Colon (tissue), 2 donors: ENCODE measurements at regions not wholly inside any gene's neighbourhood (a gene's known extent, or its start where the extent isn't known, plus 50 kb on each side); places are given as distances from the start of the nearest gene placed in this dataset.

Source experiments
- FAIRE-seq: peaks from 2 replicates; lab custom pipeline; 2012; peaks lifted over from hg19 to GRCh38; lab: Jason Lieb, UNC
- donor health status: control.
- donor health status: control.

- FAIRE-seq, result no peak
Observed at GRCh38 chr4:90007494-90008167, 113.0 kb downstream of the MMRN1 start.

DNA sequence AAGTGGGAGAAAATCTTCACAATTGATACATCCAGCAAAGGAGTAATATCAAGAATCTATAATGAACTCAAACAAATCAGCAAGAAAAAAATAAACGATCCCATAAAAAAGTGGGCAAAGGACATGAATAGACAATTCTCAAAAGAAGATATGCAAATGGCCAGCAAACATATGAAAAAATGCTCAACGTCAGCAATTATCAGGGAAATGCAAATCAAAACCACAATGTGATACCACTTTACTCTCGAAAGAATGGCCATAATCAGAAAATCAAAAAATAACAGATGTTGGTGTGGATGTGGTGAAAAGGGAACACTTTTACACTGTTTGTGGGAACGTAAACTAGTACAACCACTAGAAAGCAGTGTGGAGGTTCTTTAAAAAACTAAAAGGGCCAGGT, 114.3 kb upstream of the CCSER1 start:
- no peak for FAIRE-seq

GRCh38 chr4:90024519-90024918, 102.7 kb upstream of the CCSER1 start:
- no peak for FAIRE-seq

DNA sequence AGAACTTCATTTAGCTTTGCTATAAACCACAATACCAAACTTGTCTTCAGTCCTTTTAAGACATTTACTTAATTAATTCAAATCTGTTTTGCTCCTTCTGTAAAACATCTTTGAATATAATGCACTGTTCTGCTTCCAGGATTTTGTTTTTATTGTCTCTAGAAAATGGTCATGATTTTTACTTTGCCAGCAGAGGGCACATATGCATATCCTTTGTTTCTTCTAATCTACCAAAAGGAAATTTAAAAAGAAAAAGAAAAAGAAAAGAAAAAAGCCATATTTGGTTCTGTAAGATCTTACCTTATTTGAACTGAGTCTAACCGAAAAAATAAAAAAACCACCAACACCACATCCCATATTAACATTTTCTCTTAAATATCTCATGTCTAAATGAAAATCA, 101.9 kb upstream of the CCSER1 start:
- FAIRE-seq, result peak; percentile 38

- no peak for FAIRE-seq
Observed at GRCh38 chr4:90027565-90027964, 99.6 kb upstream of the CCSER1 start.

- FAIRE-seq, result no peak
Observed at GRCh38 chr4:90028460-90028859, 98.7 kb upstream of the CCSER1 start.

DNA sequence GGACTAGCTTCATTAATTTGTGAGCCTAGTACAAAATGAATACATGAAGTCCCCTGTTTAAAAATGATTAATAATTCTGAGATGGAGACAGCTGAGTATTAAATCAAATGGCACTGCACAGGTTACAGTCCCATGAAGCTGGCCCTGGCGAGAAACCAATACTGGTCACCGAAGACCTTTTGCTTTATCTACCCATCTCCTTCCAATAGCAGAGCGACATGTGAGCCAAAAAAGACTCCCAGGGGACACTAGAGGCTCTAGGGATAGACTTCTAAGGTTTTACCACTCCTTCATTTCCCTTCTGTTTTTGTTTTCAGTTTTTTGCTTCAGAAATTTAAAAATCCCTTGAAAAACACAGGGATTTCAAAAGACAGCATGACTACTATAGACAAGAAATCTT, 97.0 kb upstream of the CCSER1 start:
- FAIRE-seq, result no peak

- FAIRE-seq, result no peak
Observed at GRCh38 chr4:90030953-90031352, 96.2 kb upstream of the CCSER1 start.

DNA sequence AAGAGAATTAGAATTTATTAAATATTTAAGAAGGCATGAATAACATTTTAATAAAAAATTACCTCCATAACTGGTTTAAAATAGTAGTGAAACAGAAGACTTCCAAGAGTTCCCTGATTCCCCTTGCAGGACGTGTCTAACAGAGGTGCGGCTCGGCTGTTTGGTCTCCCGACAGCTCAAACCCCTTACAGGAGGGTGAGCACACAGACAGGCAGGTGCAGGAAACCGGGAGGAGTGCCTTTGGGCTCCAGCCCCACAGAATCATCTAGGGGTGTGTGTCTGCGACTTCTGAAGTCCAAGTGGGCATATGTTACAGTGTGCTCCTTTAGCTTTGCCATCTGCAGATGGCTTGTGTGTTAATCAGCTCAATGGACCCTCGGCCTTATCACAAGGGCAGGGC, 88.1 kb upstream of the CCSER1 start:
- no peak for FAIRE-seq

DNA sequence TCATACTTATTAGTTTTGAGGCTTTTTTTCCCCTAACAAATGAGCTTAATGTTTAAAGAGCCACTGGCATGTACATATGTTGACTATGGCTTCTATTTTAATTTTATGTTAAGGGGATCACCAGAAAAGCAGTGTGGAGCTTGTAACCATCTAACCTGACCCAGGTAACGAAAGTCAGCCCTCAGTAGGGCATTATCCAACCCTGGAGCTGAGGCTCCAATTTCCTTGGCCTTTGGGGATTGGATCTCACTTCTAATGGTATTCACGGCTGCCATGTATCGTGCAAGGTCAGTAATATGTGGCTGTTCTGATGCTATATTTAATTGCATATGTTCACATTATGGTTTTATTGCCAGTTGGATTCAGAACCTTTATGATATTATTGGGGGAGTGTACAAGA, 75.2 kb upstream of the CCSER1 start:
- no peak for FAIRE-seq

DNA sequence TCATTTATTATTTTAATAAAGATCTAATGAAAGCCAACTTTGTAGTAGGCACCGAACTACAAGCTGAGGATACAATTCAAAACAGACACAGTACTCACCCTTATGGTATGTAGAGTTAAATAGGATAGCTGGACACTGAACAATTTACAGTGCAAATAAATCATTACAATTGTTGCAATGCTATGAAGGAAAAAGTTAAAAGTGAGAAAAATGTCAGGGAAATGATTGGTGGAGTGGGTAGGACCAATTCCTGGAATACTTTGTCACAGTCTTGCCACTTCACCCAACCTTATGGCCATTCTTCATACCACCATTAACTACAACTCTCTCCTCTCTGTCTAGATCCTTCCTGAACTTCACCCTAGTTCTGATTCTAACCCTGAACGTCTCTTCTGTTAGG, 70.1 kb upstream of the CCSER1 start:
- FAIRE-seq, result no peak

DNA sequence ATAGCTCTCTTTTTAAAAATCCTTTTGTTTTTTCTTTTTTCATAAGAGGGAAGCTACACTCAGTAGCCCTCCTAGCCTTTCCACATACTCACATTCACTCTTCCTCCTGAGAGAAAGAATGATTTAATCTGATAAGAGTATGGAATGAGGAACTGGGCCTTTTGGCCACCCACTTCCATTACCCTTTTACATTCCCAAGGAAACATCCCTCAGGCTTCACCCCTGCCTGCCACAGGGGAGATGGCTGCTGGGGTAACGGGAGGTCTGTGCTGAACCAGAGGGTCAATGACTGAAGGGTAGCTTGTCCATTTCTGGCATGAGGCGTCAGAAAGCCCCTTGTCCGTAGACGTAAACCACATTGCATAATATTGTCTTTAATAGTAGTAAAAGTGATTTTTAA, 67.2 kb upstream of the CCSER1 start:
- no peak for FAIRE-seq

DNA sequence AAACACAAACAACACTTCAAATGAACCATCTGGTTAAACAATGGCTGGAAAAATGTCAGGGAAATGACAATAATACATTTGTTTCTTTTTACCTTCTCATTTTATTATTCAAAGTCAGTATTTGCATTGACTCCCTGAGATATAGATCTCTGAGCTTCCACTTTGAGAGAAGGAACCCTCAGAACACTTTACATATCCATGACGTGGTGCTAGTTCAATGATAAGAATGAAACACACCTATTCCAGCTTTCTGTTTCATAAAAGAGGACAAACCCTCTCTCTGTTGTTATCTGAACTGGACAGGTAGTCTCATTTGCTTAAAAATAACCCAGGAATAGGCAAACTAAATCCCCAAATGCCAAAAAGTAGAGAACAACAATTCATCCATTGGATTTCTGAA, 65.3 kb upstream of the CCSER1 start:
- no peak for FAIRE-seq

GRCh38 chr4:90064196-90064595, 63.0 kb upstream of the CCSER1 start:
- FAIRE-seq, result no peak

DNA sequence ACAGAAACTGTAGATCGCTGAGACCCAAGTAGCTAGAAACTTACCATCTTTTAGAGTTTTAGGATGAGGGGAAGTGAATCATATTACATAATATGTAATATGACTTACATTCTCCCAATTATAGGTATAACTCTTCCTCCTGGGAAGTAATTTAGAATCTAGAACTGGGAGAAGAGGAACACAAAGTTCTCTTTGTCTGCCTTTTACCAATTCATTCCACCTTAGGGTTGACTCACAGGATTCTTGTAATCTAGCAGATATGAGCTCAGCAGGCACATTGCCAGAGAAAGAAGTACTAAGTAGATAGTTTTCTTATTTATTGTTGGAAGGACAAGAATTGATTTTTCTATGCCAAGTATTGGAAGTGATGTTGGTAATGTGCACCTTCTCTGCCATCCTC, 58.0 kb upstream of the CCSER1 start:
- no peak for FAIRE-seq

DNA sequence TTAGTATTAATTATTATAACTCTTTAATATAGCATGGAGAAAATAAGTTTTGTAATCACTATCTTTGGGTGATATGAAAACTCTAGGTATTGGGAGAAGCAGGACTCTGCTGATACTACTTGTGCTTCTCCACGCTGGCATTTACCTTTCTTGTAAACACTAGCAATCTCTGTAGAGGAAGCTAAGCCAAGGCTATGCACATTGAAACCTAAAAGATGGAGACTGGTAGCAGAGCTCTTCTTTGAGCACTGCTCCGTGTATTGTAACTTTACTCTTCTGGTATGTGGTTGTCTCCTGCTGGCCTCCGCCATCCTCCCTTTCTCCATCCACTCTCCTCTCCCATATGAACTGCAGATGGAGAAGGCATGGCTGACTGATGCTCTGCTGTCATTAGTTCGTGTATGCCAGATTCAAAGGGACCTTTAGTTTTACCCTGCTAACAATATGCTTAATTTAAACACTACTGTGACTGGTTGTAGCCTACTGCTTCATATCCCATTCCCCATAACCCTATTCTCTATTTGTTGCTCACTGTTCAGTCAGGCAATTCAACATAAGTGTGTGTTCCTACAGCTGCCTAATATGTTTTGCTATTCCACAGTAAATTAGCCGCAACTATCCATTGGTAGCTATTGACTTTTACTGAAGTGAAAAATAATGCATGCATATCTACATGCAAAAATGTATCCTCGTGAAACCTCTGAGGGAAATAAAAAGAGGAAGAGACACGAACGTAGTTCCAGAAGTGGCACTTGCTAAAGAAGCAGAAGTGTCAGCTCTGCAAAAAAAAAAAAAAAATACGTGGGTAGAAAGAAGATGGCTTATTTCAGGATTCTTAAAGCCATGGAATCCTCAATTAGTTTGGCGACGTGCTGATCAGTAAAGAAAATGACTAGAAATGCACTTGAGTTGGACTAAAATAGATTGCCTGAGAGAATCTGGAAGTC, 55.6 kb upstream of the CCSER1 start:
- FAIRE-seq, result no peak

DNA sequence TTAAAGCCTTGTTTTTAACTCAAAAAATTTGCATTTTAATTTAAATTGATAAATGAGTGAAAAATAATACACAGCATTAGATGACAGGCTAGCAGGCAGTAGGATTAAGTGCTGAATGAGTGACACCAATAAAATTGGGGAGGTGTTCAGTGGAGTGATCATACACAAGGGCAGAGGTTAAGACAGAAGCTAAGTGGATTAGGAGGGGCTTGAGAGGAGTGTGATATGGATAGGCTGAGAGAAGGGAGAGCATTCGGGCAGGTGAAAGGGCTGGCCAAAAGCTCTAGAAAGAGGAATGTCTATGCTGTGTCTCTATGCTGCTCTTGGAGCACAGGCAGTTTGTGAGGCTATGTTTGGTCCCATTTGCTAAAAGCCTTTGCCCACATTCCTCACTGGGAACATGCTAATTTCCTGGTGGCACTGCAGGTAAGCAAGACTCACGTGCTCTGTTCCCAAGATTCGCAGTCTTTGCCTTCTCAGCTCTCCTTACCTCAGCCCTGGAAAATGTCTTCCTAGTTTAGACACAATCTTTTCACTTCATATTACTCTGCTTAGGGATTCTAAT, 52.8 kb upstream of the CCSER1 start:
- FAIRE-seq, result no peak
